ENCODE measurements at regions not wholly inside any gene's neighbourhood (a gene's known extent, or its start where the extent isn't known, plus 50 kb on each side); places are given as distances from the start of the nearest gene placed in this dataset.
"Not testable (repeated sequence)": the region's sequence is repeated elsewhere in the genome, so short reads cannot be mapped to it uniquely, and the experiment has no call there.

GRCh38 chr1:56118676-56119075, 460.7 kb downstream of the PLPP3 start:
- not testable (repeated sequence) for DNase-seq (ENCODE audit: low spot score)

- DNase-seq (ENCODE audit: low spot score): no peak
Observed at GRCh38 chr1:56115701-56116100, 463.7 kb downstream of the PLPP3 start.

- DNase-seq (ENCODE audit: low spot score): no peak
Observed at GRCh38 chr1:56113679-56114078, 465.7 kb downstream of the PLPP3 start.

GRCh38 chr1:56107275-56107638, 472.1 kb downstream of the PLPP3 start:
- DNase-seq (ENCODE audit: low spot score): no peak

- DNase-seq (ENCODE audit: low spot score): no peak
Observed at GRCh38 chr1:56106531-56107274, 472.7 kb downstream of the PLPP3 start.

GRCh38 chr1:56105397-56105796, 474.0 kb downstream of the PLPP3 start:
- no peak for DNase-seq (ENCODE audit: low spot score)

GRCh38 chr1:56099766-56100265, 479.5 kb downstream of the PLPP3 start:
- DNase-seq (ENCODE audit: low spot score): no peak

GRCh38 chr1:56098946-56099345, 480.4 kb downstream of the PLPP3 start:
- no peak for DNase-seq (ENCODE audit: low spot score)

GRCh38 chr1:56097713-56098112, 481.6 kb downstream of the PLPP3 start:
- no peak for DNase-seq (ENCODE audit: low spot score)

- DNase-seq (ENCODE audit: low spot score): no peak
Observed at GRCh38 chr1:56095696-56096665, 483.4 kb downstream of the PLPP3 start.

GRCh38 chr1:56094168-56094567, 485.2 kb downstream of the PLPP3 start:
- DNase-seq (ENCODE audit: low spot score): no peak

- DNase-seq (ENCODE audit: low spot score): no peak
Observed at GRCh38 chr1:56092684-56093570, 486.4 kb downstream of the PLPP3 start.

GRCh38 chr1:56089826-56090225, 489.5 kb downstream of the PLPP3 start:
- not testable (repeated sequence) for DNase-seq (ENCODE audit: low spot score)

- DNase-seq (ENCODE audit: low spot score): no peak
Observed at GRCh38 chr1:56084246-56084645, 495.1 kb downstream of the PLPP3 start.

- no peak for DNase-seq (ENCODE audit: low spot score)
Observed at GRCh38 chr1:56081736-56082135, 497.6 kb downstream of the PLPP3 start.

- no peak for DNase-seq (ENCODE audit: low spot score)
Observed at GRCh38 chr1:56081173-56081572, 498.2 kb downstream of the PLPP3 start.

- DNase-seq (ENCODE audit: low spot score): no peak
Observed at GRCh38 chr1:56080123-56080522, 499.2 kb downstream of the PLPP3 start.

- DNase-seq (ENCODE audit: low spot score): no peak
Observed at GRCh38 chr1:56079391-56079790, 500.0 kb downstream of the PLPP3 start.

GRCh38 chr1:56077206-56077605, 502.2 kb downstream of the PLPP3 start:
- DNase-seq (ENCODE audit: low spot score): no peak

GRCh38 chr1:56074007-56074651, 505.2 kb downstream of the PLPP3 start:
- no peak for DNase-seq (ENCODE audit: low spot score)

GRCh38 chr1:56073614-56074006, 505.8 kb downstream of the PLPP3 start:
- no peak for DNase-seq (ENCODE audit: low spot score)

Measured in activated CD4-positive, alpha-beta T cell treated with anti-CD3 and anti-CD28 coated beads, Interleukin-2, Interleukin-4, amounts not matched to agents 100 ng/mL and 50 ng/mL, durations not matched to agents 16 hours and 8 hours (primary cell).